NCI-H2081 treated with DMSO at 0.1 percent for 48 hours (cell line): ENCODE measurements at regions not wholly inside any gene's neighbourhood (a gene's known extent, or its start where the extent isn't known, plus 50 kb on each side); places are given as distances from the start of the nearest gene placed in this dataset.
"Not testable (repeated sequence)": the region's sequence is repeated elsewhere in the genome, so short reads cannot be mapped to it uniquely, and the experiment has no call there.

ENCODE experiments used
- DNase-seq: peaks from one replicate; lab custom pipeline; 2025; lab: John Stamatoyannopoulos, UW

DNA sequence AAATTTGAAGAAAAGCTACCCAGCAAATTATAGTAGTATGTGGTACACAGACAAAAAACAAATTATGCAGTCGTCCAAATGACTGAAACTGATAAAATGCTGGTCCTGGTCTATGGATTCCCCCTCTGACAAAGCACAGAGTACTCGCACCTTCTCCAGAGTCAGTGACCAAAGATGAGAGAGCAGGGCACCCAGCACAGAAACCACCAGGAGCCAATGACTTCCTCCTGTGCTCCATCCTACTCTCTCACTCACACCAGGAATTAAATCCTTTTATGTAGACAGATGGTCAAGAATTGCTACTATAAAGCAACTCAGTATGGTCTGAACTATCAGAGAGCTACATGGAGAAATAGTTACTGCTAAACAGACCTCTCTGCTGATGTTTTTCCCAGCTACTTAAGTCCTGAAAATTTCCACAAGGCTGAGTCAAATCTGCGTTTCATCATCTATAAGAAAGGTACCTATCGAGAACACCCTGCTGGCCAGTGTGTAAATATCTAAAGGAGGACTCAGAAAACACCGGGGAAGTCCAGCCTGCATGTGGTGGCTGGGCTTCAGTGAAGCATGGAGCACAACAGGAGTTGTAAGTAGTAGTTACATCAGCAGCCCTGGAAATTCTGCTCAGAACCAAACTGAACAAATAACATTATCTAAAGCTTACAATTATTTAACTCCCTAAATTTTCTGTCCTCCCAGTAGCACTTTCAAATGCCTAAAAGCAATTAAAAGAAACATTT is 84.5 kb upstream of the FBXO28 start:
- DNase-seq, result not testable (repeated sequence)

DNA sequence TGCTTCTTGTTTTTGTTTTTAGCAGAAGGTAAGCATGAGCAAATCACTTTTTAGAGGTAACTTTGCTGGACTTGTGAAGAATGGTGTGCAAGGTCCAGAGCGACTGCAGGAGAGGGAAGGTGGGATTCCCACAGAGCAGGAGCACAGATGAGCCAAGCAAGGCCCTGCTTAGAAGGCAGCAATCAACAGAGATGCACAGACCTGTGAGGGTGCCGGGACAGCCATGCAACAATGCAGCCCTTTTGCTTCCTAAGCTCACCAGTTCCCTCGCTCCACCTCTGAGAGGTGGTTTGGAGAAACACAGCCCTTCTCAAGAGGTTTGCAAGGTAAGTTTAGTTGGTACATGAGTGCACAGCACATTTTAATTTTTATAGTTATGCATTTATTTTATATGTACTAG is 85.1 kb upstream of the FBXO28 start:
- not testable (repeated sequence) for DNase-seq

DNA sequence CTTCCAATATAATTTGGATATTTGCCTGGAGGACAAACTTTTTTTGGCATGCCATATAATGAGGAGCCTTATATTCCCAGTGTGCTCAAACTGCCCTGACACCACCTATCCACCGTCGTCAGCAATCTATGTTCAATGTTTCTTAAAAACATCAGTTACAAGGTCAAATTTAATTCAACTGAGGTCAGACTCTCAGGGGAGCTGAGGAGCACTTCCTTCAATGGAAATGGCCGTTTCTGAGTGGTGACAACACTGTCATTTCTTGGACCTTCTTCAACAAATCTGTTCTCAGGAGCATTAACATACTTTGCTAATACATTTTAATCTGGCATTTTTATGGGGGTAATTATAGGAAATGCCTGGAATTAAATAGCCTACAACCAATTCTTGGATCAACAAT is 90.8 kb upstream of the FBXO28 start:
- not testable (repeated sequence) for DNase-seq

DNA sequence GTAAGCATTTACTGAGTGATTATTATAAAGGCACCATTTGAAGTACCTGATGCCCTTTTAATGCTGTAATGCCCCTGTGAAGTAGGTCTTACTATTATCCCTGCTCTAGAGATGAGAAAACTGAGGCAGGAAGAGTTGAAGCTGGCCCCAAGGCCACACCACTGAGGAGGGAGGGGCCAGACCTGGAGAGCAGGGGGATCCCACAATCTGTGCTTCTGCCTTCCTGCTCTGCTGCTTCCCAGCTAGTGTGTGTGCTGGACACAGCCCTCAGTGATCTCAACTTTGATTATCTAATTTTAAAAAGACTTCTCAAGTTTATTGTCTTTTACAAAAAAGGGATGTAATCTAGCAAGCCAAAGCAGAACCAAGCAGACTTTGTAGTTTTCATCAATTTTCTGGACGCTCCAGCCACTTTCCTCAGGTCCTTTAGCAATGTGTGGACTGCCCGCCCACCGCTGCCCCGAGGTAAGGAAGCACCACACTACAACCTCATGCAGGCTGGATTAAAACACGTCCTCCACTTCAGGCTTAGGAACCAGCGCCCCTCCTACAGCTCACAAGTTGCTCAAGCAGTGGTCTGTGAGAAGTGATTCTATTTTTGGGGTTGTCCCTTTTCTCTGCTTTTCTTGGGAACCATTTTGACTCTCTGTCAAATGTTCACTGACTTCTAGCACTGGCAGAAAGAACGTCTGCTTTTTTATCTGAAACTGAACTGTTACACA is 91.5 kb upstream of the FBXO28 start:
- DNase-seq, result not testable (repeated sequence)

DNA sequence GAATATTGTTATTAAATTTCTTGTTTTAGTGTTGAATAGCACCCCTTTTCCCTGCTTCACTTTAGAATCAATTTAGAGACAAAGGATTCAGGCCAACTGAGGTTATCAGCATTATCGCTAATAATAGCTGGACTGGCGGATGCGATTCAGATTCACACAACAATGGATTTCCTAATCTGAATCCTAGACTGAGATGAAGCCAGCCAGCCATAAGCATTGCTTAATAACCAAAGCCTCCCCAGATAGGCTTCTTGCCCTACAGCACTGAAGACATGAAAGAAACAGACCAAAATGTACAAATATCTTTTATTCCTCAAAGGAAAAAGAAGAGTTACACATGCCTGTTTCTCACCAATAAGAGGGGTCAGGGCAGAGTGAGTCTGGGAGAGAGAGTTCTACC is 94.0 kb upstream of the FBXO28 start:
- not testable (repeated sequence) for DNase-seq

DNA sequence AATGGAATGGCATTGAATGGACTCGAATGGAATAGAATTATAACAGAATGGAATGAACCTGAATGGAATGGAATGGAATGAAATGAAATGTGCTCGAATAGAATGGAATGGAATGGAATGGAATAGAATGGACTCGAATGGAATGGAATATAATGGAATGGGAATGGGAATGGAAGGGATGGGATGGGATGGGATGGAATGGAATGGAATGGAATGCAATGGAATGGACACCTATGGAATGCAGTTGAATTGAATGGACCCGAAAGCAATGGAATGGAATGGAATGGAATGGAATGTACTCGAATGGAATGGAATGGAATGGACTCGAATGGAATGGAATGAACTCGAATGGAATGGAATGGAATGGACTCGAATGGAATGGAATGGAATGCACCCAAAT is 98.1 kb upstream of the FBXO28 start:
- not testable (repeated sequence) for DNase-seq

DNA sequence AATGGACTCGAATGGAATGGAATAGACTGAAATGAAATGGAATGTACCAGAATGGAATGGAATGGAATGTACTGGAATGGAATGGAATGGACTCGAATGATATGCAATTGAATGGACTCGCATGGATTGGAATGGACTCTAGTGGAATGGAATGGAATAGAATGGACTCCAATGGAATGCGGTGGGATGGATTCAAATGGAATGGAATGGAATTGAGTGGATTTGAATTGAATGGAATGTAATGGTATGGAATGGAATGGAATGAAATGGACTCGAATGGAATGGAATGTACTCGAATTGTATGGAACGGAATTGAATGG is 99.6 kb upstream of the FBXO28 start:
- DNase-seq, result no peak

DNA sequence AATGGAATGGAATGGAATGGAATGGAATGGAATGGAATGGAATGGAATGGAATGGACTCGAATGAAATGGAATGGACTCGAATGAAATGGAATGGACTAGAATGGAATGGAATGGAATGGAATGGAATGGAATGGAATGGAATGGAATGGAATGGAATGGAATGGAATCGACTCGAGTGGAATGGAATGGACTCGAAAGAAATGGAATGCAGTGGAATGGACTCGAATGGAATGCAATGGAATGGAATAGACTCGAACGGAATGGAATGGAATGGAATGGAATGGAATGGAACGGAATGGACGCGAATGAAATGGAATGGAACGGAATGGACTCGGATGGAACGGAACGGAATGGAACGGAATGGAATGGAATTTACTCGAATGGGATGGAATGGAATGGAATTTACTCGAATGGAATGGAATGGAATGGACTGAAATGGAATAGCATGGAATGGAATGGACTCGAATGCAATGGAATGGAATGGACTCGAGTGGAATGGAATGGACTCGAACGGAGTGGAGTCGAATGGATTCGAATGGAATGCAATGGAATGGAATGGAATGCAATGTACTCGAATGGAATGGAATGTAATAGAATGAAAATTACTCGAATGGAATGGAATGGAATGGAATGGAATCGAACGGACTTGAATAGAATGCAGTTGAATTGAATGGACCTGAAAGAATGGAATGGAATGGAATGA is 100.1 kb upstream of the FBXO28 start:
- not testable (repeated sequence) for DNase-seq

DNA sequence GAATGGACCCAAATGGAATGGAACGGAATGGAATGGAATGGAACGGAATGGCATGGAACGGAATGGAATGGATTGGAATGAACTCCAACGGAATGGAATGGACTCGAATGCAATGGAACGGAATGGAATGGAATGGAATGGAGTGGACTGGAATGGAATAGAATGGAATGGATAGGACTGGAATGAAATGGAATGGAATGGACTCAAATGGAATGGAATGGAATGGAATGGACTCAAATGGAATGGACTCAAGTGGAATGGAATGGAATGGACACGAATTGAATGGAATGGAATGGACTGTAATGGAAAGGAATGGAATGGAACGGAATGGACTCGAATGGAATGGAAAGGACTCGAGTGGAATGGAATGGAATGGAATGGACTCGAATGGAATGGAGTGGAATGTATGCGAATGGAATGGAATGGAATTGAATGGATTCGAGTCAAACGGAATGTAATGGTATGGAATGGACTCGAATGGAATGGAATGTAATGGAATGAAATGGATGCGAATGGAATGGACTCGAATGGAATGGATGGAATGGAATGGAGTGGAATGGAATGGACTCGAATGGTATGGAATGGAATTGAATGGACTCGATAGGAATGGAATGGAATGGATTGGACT is 101.0 kb upstream of the FBXO28 start:
- not testable (repeated sequence) for DNase-seq

DNA sequence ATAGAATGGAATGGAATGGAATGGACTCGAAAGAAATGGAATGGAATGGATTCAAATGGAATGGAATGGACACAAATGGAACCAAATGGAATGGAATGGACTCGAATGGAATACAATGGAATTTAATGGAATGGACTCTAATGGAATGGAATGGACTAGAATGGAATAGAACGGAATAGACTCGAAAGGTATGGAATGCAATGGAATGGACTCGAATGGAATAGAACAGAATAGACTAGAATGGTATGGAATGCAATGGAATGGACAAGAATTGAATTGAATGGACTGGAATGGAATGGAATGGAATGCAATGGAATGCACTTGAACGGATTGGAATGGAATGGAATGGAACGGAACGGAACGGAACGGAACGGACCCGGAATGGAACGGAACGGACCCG is 101.7 kb upstream of the FBXO28 start:
- DNase-seq, result not testable (repeated sequence)

DNA sequence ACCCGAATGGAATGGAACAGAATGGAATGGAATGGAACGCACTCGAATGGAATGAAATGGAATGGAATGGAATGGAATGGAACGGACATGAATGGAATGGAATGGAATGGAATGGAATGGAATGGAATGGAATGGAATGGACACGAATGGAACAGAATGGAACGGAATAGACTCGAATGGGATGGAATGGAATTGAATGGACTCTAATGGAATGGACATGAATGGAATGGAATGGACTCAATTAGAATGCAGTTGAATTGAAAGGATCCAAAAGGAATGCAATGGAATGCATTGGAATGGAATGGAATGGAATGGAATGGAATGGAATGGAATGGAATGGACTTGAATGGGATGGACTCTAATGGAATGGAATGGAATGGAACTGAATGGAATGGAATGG is 102.2 kb upstream of the FBXO28 start:
- not testable (repeated sequence) for DNase-seq

DNA sequence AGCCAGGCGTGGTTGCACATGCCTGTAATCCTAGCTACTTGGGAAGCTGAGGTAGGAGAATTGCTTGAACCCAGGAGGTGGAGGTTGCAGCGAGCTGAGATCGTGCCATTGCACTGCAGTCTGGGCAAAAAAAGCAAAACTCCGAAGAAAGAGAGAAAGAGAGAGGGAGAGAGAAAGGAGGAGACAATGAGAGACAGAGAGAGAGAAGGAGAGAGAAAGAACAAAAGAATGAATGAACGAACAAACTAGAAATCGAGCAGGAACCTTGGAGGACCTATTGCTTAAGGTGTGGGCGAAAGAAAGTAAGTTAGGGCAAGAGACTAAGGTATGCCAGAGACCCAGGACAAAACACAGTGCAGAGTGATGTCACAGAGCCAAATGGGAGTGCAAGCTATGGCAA is 102.8 kb upstream of the FBXO28 start:
- not testable (repeated sequence) for DNase-seq

DNA sequence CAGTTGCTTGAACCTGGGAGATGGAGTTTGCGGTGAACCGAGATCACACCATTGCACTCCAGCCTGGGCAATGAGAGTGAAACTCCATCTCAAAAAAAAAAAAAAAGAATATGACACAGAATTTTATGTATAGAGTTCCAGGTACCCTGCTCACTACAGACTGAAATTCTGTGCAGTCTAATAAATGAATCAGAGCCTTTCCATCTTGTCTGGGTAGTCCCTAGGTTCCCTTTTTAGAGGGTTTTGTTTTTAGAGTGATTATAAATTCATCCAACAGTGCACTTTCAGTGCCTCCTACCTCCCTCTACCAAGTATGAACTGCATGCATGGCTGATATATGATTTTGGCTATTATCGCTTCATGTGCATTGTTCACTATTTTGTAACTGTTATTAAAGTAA is 107.9 kb upstream of the FBXO28 start:
- not testable (repeated sequence) for DNase-seq

DNA sequence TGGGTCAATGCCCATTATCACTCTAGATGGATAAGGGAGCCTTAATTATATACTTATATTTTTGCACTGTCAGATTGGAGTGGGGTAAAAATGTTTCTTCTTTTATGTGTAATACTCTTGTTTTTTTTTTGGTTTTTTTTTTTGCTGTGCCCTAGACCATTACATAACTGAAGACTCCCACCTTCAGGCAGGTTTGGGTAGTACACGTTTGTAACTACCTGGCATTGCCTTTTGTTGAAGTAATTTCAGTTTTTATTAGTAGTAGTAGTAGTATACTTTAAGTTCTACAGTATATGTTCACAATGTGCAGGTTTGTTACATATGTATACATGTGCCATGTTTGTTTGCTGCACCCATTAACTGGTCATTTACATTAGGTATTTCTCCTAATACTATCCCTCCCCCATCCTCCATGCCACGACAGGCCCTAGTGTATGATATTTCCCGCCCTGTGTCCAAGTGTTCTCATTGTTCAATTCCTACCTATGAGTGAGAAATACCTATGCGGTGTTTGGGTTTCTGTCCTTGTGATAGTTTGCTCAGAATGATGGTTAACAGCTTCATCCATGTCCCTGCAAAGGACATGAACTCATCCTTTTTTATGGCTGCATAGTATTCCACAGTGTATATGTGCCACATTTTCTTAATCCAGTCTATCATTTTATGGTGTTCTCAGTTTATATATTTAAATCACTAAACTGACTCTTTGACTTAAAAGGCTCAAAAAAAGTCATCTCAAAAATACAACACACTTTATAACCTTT is 109.2 kb upstream of the FBXO28 start:
- DNase-seq, result not testable (repeated sequence)

DNA sequence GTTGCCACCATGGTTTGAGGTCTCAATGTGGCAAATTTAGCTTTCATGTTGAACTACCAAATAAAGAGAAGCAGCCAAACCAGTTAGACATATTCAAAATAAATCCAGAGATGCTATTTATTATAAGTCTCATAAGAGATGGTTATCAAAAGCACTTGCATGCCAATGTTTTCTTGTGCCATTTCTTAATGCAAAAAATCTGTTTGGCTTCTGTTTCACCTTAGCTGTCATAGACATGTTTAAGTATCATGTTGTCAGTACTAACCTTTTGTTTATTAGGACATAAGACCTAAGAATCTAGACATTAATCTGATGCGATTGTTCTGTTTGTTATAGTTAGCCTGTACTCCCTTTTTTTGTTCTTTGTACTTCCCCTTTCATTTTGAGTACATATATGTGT is 110.0 kb upstream of the FBXO28 start:
- DNase-seq, result not testable (repeated sequence)

DNA sequence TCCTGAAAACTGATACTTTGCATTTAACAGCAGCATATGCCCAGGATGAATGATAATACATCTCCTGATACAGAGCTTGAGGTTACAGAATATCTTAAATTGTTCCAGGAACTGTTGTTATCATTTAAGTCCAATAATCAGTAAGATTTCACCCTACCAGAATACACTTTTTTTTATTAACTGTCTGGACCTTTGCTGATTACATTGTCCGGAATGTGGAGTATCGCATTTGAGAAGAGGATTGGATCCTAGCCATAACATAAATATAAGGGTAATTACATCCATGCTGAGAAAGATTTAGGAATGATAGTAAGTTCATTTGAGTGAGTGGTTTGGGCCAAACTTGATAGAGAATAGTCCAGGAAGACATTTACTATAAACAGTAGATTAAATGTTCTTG is 112.2 kb upstream of the FBXO28 start:
- not testable (repeated sequence) for DNase-seq

DNA sequence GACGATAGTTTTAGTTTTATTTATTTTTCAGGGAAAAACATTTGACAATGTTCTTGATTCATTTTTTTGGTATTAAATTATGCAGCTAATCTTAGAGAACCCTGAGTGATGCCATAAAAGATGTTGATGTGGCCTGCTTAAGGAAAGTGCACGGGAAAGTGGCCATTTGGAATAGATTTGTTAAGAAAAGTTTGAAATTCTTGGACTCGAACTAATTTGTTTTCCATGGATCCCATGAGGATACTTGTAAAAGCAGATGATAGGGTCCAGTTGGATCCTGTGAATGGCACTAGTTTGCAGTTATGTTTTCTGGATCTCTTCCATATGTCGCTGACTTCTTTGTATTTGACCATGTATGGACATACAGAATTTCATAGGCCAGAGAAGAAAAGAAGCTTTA is 114.2 kb upstream of the FBXO28 start:
- DNase-seq, result not testable (repeated sequence)

DNA sequence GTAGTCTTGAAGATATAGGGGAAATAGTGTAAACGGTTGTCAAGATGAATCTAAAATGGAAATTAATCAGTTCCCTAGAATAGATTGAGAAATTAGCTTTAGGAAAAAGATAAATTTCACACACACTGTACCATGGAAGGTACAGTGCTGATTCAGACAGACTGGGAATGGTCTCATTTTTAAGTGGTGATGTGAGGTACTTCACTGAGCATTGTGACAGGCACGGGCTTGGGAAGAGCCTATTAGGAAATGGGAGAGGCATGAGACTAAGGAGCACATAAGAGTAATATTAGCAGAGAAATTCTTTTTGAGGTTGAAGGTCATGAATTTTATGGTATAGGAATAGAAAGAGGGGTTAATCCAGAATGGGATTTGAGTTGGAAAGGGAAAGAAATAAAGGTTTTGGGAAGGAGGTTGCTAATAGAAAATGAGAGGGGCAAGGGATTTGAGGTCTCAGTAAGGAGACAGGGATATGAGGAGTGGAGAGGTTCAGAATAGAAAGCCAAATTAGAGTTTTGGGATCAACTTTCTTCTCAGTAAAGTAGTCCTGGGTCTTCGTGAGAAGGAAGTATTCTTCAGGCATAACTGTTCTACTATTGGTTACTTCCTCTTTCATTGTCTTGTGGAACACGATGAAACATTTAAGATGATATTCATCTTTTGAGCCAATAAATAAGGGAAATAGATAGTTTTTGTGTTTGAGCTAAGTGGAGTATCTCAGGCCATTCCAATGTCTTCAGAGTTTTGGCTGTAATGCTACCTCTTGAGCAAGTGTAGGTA is 115.0 kb upstream of the FBXO28 start:
- DNase-seq, result not testable (repeated sequence)

DNA sequence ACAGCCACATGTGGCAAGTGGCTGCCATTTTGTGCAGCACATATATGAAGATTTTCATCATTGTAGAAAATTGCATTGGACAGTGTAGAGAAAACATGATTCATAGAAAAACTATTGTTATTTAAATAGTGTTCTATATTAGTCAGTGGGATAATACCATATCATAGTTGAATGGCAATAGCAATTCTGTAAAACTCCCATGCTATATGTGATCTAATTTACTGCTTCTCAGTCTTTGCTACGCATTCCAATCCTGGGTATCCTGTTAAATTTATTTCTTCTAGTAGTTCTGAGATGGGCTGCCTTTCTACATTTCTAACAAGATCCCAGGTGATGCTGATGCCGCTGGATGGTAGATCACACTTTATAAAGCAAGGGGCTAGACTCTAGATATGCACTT is 117.5 kb upstream of the FBXO28 start:
- not testable (repeated sequence) for DNase-seq

DNA sequence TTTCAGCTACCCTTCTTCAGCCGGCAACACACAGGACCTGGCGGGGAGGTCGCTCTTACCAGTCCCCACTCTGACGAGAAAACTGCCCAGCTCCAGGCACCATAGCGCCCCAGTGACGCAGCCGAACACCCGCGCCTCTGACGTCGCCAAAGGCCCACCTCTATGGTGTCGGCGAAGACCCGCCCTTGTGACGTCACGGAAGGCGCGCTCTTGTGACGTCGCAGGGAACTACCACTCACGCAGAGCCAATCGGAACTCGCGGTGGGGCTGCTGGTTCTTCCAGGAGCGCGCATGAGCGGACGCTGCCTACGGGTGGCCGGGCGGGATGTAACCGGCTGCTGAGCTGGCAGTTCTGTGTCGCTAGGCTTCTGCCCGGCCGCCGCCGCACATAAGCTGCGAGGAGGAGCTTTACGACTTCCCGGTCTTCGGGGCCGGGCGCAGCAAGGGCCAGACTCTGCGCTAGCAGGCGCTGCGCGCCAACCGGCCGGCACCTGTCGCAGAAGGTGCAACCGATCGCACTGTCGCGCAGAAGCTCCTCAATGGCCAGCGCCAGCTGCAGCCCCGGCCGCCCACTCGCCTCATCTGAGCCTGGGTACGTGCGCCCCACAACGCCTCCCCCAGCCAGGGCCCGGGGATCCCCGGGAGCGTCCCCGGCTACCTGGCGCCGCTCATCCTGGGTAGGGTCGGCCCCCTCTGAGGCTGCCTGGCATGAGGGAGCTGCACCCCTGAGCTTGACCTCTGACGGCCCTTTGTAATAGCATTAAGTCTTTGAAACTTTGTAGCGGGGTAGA is 121.3 kb upstream of the FBXO28 start:
- DNase-seq, result peak; percentile 96
